ENCODE measurements at regions not wholly inside any gene's neighbourhood (a gene's known extent, or its start where the extent isn't known, plus 50 kb on each side); places are given as distances from the start of the nearest gene placed in this dataset.

DNA sequence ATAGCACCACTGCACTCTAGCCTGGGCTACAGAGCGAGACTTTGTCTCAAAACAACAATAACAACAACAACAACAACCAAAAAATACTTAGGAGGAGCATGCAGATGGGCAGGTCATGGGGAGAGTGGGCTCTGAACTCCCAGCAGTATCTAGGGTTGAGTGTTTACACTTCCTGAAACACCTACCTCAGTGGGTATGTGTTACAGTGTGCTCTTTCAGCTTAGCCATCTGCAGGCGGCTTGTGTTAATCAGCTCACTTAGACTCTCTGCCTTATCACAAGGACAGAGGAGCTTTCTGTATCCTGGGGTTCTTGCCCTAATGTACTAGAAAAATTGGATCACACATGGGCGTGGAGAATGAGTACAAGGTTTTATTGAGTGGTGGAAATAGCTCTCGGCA, 340.2 kb downstream of the KIF20B start:
- no peak overlapping the region for H3K4me3 Mint-ChIP-seq
- no peaks in the 10 kb centered on the region for H3K36me3 Mint-ChIP-seq (ENCODE audit: low read depth)
- no peaks in the 10 kb centered on the region for H3K9me3 Mint-ChIP-seq
- no peak overlapping the region for H3K27ac Mint-ChIP-seq
- no peaks in the 10 kb centered on the region for H3K27me3 Mint-ChIP-seq (ENCODE audit: low read depth)
- TF ChIP-seq CTCF (IDR thresholded peaks at IDR 0.05; ENCODE audit: unreplicated experiment in 3 of 3): no peak
- no peaks in the 10 kb centered on the region for H3K4me1 Mint-ChIP-seq

DNA sequence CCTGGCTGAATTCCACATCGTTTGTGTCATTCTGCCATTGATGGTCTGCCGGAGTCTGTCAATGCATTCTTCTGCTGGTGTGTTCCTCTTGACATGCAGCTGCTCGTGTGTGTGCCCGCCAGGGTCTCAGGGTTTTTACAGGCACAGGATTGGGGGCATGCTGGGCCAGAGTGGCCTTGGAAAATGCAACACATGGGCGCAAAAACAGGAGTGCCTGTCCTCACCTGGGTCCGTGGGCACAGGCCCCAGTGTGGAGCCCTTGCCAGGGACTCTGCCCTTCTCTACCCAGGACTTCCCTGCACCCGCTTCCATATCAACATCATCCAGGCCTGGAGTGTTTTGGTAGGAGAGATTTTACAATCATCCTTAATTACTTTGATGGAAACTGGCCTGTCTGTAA, 340.7 kb downstream of the KIF20B start:
- no peaks in the 10 kb centered on the region for H3K27me3 Mint-ChIP-seq (ENCODE audit: low read depth)
- H3K4me3 Mint-ChIP-seq: no peak overlapping the region
- H3K9me3 Mint-ChIP-seq: no peaks in the 10 kb centered on the region
- no peak for TF ChIP-seq CTCF (IDR thresholded peaks at IDR 0.05; ENCODE audit: unreplicated experiment in 3 of 3)
- H3K4me1 Mint-ChIP-seq: no peaks in the 10 kb centered on the region
- no peak overlapping the region for H3K27ac Mint-ChIP-seq
- H3K36me3 Mint-ChIP-seq (ENCODE audit: low read depth): no peaks in the 10 kb centered on the region

- H3K4me1 Mint-ChIP-seq: no peaks in the 10 kb centered on the region
- peaks cover 4% of the 10 kb centered on the region for H3K27me3 Mint-ChIP-seq (ENCODE audit: low read depth)
- no peaks in the 10 kb centered on the region for H3K36me3 Mint-ChIP-seq (ENCODE audit: low read depth)
- H3K4me3 Mint-ChIP-seq: no peak overlapping the region
- peaks cover 10% of the 10 kb centered on the region for H3K9me3 Mint-ChIP-seq
- no peak overlapping the region for H3K27ac Mint-ChIP-seq
- TF ChIP-seq CTCF (IDR thresholded peaks at IDR 0.05; ENCODE audit: unreplicated experiment in 3 of 3): no peak
Observed at GRCh38 chr10:90047243-90047729, 345.9 kb downstream of the KIF20B start.

DNA sequence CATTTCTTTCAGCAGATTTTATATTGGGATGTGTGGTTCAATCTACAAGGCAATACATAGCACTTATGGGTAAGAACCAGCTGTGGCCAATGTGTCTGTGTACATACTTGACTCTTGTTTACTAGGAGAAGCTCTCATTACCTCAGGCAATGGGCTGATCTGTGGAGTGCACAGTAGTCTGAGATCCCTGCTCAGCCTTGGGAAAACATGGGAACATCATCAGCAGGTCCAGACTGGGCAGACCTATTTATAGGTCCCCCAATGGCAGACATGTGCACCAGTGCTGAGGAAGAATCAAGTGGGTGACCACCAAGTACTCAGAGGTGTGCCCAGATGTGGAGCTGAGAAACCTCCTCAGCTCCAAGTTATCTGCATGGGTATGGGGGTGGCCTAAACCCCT, 349.7 kb downstream of the KIF20B start:
- Mint-ChIP-seq H3K4me3 (no peak overlapping the region), H3K27ac (no peak overlapping the region), H3K27me3 (ENCODE audit: low read depth) (peaks cover 4% of the 10 kb centered on the region), H3K36me3 (ENCODE audit: low read depth) (no peaks in the 10 kb centered on the region), H3K4me1 (no peaks in the 10 kb centered on the region), H3K9me3 (peaks cover 10% of the 10 kb centered on the region)
- TF ChIP-seq CTCF (IDR thresholded peaks at IDR 0.05; ENCODE audit: unreplicated experiment in 3 of 3): no peak

DNA sequence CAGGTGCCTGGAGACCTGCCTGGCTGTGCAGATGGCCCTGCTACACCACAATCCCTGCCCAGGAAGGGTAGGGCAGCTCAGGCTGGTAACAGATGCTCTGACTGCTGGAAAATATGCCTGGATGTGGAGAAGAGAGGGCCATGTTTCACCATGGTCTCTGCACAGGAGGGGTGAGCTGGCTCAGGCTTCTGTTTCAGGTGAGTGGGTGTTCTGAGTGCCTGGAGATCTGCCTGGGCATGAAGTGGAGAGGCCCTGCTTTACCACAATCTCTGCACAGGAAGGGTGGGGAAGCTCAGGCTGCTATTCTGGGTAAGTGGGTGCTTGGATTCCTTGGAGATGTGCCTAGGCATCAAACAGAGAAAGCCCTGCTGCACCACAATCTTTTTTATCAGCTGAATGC, 350.1 kb downstream of the KIF20B start:
- H3K36me3 Mint-ChIP-seq (ENCODE audit: low read depth): no peaks in the 10 kb centered on the region
- no peak overlapping the region for H3K4me3 Mint-ChIP-seq
- H3K27ac Mint-ChIP-seq: no peak overlapping the region
- TF ChIP-seq CTCF (IDR thresholded peaks at IDR 0.05; ENCODE audit: unreplicated experiment in 3 of 3): no peak
- H3K4me1 Mint-ChIP-seq: no peaks in the 10 kb centered on the region
- peaks cover 10% of the 10 kb centered on the region for H3K9me3 Mint-ChIP-seq
- peaks cover 4% of the 10 kb centered on the region for H3K27me3 Mint-ChIP-seq (ENCODE audit: low read depth)

DNA sequence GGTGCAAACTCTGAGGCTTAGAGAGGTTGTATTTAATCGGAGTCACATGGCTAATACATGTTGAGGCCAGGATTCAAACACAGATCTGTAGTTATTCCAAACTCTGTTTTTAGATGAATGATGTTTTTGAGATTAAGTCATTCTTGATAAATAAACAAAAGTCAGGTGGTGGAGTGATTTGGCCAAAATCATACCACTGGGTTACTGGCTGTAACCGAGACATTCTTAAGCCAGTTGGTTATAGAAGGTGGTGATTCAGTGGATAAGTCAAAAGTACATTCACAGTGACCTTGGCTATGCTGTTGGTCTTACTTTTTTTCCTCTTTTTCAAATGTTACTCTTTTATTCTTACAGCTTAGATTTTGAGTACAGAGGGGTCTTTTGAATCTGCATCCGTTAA, 361.4 kb downstream of the KIF20B start:
- Mint-ChIP-seq H3K9me3 (no peaks in the 10 kb centered on the region), H3K4me3 (no peak overlapping the region), H3K4me1 (no peaks in the 10 kb centered on the region), H3K27ac (no peak overlapping the region), H3K27me3 (ENCODE audit: low read depth) (peaks cover 7% of the 10 kb centered on the region), H3K36me3 (ENCODE audit: low read depth) (no peaks in the 10 kb centered on the region)
- no peak for TF ChIP-seq CTCF (IDR thresholded peaks at IDR 0.05; ENCODE audit: unreplicated experiment in 3 of 3)
